NCI-H2081 treated with DMSO at 0.1 percent for 48 hours (cell line): ENCODE measurements at regions not wholly inside any gene's neighbourhood (a gene's known extent, or its start where the extent isn't known, plus 50 kb on each side); places are given as distances from the start of the nearest gene placed in this dataset.
A peak's percentile ranks its signal among the peaks of the same experiment; 100 is the strongest.
"Not testable (repeated sequence)": the region's sequence is repeated elsewhere in the genome, so short reads cannot be mapped to it uniquely, and the experiment has no call there.

ENCODE experiments used
- DNase-seq: peaks from one replicate; lab custom pipeline; 2025; lab: John Stamatoyannopoulos, UW

GRCh38 chr3:159045279-159045885 lies 243.5 kb downstream of the MFSD1 start:
- DNase-seq, result peak; percentile 46

DNA sequence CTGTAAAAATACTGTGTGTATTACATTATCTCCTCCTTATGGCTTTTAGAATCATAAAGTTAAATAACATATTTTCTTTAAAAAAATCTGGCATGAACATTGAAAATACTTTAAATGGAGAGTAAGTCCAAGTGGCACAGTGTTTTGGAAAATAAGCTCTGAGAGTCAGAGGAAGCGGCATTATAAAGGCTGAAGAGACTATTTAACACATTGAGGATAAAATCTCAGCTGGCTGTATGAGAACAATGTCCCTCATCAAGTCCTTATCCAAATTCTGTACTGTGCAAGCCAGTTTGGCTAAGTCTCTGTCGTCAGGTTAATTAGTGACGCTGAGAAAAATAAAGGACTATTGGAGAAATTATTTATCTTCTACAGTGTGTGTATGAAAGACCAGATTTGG lies 245.5 kb downstream of the MFSD1 start:
- DNase-seq, result no peak

DNA sequence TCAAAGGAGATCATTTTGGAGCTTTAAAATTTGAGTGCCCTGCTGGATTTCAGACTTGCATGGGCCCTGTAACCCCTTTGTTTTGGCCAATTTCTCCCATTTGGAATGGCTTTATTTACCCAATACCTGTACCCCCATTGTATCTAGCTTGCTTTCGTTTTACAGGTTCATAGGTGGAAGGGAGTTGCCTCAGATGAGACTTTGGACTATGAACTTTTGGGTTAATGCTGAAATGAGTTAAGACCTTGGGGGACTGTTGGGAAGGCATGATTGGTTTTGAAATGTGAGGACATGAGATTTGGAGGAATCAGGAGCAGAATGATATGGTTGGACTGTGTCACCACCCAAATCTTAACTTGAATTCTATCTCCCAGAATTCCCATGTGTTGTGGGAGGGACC lies 250.6 kb downstream of the MFSD1 start:
- DNase-seq, result not testable (repeated sequence)

DNA sequence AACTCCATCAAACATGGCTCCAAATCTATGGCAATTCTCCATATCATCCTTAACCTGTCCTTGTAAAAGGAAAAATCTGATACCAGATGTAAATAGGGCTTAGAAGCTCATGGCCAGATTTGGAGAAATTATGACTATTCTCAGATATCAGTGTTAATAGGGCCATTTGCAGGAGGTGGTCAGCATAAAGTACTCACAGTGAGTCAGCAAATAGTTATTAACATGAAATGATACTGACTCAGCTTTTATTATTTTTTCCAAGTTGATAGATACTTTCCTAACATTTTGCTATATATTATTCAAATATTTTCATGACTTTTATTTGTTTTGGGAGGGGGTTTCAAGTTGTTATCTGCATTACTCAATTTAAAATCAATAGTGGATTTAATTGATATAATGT lies 255.8 kb downstream of the MFSD1 start:
- DNase-seq, result no peak

DNA sequence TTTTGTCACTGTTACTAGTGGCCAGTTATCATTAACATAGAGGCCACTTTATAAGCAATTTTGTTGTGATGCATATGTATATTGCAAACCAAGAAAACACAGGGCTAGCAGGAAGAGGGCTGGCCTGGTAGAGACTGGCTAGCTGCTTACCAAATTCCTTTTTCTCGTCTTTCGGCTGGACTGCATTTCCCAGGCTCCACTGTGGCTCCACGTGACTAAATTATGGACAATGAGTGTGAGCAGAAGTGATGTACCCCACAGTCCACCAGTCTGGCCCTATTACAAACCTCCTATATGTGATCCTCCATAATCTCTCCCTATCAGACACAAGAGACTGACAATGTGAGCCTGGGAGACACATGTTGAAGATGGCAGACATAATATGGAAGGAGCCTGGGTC lies 257.0 kb downstream of the MFSD1 start:
- DNase-seq, result no peak

DNA sequence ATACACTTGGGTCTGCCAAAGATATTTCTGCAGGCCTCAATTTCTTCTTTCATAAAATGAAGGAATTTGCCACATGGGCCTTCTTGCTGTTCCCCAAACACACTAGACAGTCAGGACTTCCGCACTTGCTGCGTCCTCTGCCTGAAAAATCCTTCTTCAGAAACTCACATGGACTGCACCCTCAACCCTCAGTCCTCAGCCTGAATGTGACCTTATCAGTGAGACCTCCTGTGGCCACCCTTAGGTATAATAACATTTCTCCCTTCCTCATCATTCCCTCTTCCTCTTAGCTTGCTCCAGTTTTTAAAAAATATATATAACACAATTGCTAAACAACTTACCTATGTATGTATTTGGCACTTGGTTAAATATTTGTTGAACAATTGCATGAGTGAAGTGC lies 257.5 kb downstream of the MFSD1 start:
- no peak for DNase-seq

- no peak for DNase-seq
Measured at GRCh38 chr3:159062734-159063410, 261.0 kb downstream of the MFSD1 start.

DNA sequence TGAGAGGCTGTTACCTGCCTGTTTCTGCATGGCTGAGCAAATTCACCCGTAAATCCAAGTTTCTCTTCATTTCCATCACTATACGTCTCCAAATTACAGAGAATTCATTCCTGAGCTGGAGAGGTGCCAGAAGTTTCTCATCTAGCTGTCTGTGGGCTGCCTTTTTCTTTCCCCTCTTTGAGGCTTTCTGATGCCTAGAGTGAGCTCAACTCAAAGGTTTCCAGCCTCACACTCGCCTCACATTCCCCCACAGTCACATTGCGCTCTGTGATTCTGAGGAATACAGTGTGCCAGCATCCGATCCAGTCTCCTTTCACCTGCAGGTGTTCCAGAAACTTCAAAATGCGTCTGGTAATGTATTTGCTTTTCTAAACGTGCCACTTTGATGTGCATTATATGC lies 267.2 kb downstream of the MFSD1 start, which contains the start of gene IQCJ:
Gene IQCJ (plus strand): TSS at position 229 of the 400 bp plus-strand sequence.
- no peak for DNase-seq

GRCh38 chr3:159069866-159070425 lies 268.1 kb downstream of the MFSD1 start:
- DNase-seq, result no peak

GRCh38 chr3:159074756-159075701 lies 273.2 kb downstream of the MFSD1 start:
- DNase-seq, result no peak

DNA sequence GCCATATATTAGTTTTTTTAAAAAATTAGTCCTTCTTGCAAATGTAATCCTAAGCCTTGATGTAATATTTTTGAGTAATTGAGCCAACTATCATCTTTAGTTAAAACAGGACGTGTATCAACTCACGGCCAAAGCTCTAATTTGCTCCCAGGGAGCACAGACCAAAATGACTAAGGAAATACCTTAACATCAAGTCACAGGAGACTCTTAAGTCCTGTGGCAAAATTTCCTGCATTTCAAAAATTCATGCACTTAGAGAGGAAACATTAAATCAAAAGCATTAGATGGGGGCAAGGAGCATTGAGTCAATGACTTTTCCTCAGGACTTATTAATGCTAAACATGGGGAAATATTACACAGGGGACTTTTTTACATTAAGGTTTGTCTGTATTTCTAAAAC lies 276.0 kb downstream of the MFSD1 start:
- no peak for DNase-seq

DNA sequence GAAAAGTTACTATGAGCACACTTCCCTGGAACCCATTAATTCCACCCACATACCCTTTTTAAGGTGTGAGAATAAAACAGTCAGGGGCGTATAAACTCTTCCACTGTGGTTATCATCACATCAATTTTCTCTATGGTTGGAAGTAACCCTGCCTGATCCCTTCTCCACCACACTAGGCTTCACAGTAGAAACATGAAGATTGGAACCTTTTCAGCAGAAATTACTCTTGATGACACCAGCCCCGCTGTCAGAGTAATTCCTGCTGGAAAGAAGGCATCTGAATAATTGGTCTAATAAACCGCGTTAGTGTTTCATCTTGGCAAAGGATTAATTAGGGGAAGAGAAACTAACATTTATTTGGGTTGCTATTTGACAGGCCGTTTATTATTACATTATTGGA lies 278.4 kb downstream of the MFSD1 start:
- DNase-seq, result no peak

- DNase-seq, result no peak
Measured at GRCh38 chr3:159080821-159081220, 279.0 kb downstream of the MFSD1 start.

DNA sequence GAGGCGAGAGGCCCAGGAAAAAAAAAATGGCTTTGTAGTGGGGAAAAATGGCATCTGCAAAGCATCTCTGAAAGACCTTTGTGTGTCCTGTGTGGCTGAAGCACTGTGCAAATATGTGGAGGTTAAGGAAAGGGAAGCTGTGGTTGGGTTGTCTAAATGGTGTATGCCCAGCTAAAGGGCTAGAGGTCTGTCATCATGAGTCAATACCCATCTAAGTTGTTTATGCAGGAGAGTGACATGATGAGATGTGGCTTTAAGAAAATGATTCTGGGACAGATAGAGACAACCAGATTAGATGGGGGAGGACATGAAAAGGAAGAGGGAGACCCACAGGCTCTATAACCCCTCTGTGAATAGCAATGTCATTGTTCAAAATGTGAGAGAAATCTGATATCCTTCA lies 280.7 kb downstream of the MFSD1 start:
- no peak for DNase-seq

DNA sequence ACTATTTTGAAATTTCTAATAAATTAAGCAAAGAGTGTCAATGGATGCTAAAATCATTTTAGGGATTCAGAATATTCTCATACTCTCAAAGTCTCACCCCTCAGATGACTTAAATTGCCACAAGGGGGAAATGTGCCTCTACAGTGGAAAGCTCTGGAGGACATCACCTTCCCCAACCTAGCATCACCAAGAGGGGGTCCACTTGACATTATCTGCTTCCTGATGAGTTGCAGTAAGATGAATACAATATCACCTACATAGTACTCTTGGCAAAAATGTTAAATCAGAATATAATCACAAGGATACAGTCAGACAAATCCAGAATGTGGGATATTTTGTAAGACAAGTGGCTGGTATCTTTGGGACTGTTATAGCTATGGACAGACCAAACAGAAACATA lies 290.1 kb downstream of the MFSD1 start:
- no peak for DNase-seq

- DNase-seq, result no peak
Measured at GRCh38 chr3:159102001-159102400, 300.1 kb downstream of the MFSD1 start.

- DNase-seq, result no peak
Measured at GRCh38 chr3:159112724-159113123, 310.9 kb downstream of the MFSD1 start.

DNA sequence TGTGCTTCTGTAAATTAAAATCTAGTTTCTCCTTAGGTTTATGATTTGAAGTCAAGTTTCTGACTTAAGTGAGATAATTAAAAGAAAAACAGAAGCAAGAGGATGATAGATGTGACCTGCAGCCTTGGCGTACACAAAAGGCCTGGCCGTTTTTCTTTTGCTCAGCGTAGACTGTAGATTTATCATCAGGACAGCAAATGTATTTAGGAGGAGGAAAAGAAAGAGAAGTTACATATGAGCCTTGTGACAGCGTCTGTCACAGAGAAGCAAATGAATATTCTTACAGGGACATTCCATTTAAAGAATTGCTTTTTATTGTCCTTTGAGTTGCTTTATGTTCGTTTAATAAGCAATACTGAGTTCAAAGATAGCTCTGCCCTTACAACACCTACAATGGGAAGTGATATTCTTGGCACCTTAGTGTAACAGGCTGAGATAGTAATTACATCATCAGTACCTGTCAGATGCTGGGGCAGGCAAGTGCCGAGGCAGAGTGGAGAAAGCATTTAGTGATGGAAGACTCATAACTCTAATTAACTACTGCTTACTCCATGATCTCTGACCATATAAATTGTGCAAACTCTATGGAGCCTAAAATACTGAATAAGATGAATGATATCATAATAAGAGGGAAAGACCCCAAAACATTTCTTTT lies 311.5 kb downstream of the MFSD1 start:
- DNase-seq, result no peak

GRCh38 chr3:159114582-159114981 lies 312.7 kb downstream of the MFSD1 start:
- no peak for DNase-seq

DNA sequence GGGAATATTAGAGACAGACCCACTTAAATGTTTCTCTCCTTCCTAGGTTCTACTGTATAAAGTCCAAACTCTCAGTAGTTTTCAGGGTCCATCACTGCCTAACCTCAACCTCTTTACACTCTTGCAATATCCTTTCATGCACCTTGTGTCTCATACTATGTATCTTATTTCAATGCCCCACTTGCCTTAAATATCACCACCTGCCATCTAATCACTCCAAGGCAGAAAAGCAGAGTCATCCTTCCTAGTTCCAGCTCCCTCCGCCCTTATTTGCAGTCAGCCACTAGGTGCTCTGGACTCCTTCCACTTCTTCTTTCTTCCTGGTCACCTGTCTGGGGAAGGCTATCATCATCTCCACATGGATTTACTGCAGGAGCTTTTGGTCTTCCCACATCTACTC lies 322.0 kb downstream of the MFSD1 start:
- DNase-seq, result no peak

GRCh38 chr3:159126261-159127020 lies 324.6 kb downstream of the MFSD1 start:
- DNase-seq, result no peak
